NT2/D1 (cell line): ENCODE measurements at regions not wholly inside any gene's neighbourhood (a gene's known extent, or its start where the extent isn't known, plus 50 kb on each side); places are given as distances from the start of the nearest gene placed in this dataset.

ENCODE experiments used
- SUZ12 ChIP-seq: IDR thresholded peaks from 2 replicates; pipeline ENCODE4 v1.6.1; 2011; ENCODE audit not compliant: insufficient read length, insufficient read depth; ENCODE audit errors: extremely low read depth
- YY1 ChIP-seq: IDR thresholded peaks from 2 replicates; pipeline ENCODE4 v1.6.1; 2011; ENCODE audit not compliant: insufficient read length, insufficient read depth
- ZNF274 ChIP-seq: IDR thresholded peaks from 2 replicates; pipeline ENCODE4 v1.6.1; 2011; ENCODE audit warnings: mild to moderate bottlenecking, low read depth, low read length

GRCh38 chr11:69939551-69940245 is 120.5 kb upstream of the FGF3 start:
- TF ChIP-seq ZNF274 (no peak), SUZ12 (no peak), YY1 (no peak)
